ENCODE measurements at regions not wholly inside any gene's neighbourhood (a gene's known extent, or its start where the extent isn't known, plus 50 kb on each side); places are given as distances from the start of the nearest gene placed in this dataset.

DNA sequence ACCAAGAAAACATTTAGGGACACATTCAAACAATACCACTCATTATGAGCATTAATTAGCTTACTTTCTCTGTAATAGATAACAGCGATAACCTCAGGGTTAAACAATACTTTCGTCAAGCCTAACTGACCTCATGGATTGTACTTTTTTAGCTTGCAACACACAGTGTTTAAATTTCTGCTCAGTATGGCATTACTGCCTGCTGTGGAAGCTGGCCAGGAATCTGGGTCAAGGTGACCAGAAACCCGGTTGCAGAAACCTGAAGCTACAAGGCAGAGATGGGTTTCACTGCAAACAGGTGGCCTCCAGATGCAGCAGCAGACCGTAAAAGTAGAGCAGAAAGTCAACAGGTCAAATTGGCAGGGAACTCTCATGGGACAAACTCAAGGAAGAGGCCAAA, 123.8 kb upstream of the FHL2 start:
- no peak overlapping the region for H3K4ac ChIP-seq (replicated peaks; ENCODE audit: insufficient read length, low read depth, low read length)
- H4K20me1 ChIP-seq (replicated peaks in 1 of 2; ENCODE audit: control insufficient read depth in 1 of 2, insufficient read depth in 2 of 2, low read length in 2 of 2) = no peaks in the 10 kb centered on the region
- no peaks in the 10 kb centered on the region for H3K79me2 ChIP-seq (ENCODE audit: control insufficient read depth in 1 of 2, insufficient read depth in 2 of 2, low read length in 2 of 2)
- no peak overlapping the region for H2BK20ac ChIP-seq (ENCODE audit: low read length)
- H2AK5ac ChIP-seq (ENCODE audit: low read depth, low read length) = no peak overlapping the region
- H2BK120ac ChIP-seq (replicated peaks; ENCODE audit: low read depth, low read length) = no peak overlapping the region
- no peaks in the 10 kb centered on the region for H3K79me1 ChIP-seq (ENCODE audit: low read depth, low read length)
- no peak overlapping the region for H3K9ac ChIP-seq (replicated peaks in 1 of 4; ENCODE audit: extremely low read depth in 1 of 4, low read depth in 3 of 4, low read length in 3 of 4)
- WGBS, 2 experiments (ENCODE audit: extremely low coverage in 1 of 2, insufficient coverage in 1 of 2, insufficient read length in 1 of 2, insufficient replicate concordance in 2 of 2, low coverage in 1 of 2, low lambda C conversion rate in 2 of 2, missing lambda C conversion rate in 1 of 2) = 79% methylated on average over 4 of the region's 4 CpGs; no CpG with 5 or more reads in 1 of the 2 experiments
- H3K9me3 ChIP-seq (ENCODE audit: insufficient read depth in 2 of 2, low read depth in 1 of 2, low read length in 1 of 2) = no peaks in the 10 kb centered on the region
- no peak overlapping the region for H3K18ac ChIP-seq (ENCODE audit: extremely low read depth, low read length)
- H3K23ac ChIP-seq (ENCODE audit: insufficient read length) = no peak overlapping the region
- H3K14ac ChIP-seq (ENCODE audit: insufficient read length) = no peak overlapping the region
- no peak overlapping the region for H2BK12ac ChIP-seq (ENCODE audit: low read depth, low read length)
- H3K36me3 ChIP-seq (ENCODE audit: control insufficient read depth in 2 of 4, insufficient read depth in 4 of 4, low read length in 3 of 4) = no peaks in the 10 kb centered on the region
- no peak overlapping the region for H2BK5ac ChIP-seq (ENCODE audit: low read depth, low read length)
- no peak overlapping the region for H4K8ac ChIP-seq (ENCODE audit: extremely low read depth, insufficient read depth, low read length)
- ChIA-PET POLR2A (ENCODE audit: partially characterized antibody) (interaction anchor here (2.2 kb wide), 1 partner anchor 185 kb away, joined by 6 read pairs; the partner anchor contains the start of gene C2orf49), CTCF (ENCODE audit: partially characterized antibody) (interaction anchor here (0.6 to 11.2 kb wide), 14 partner anchors 16 to 447 kb away, joined by 3 to 122 read pairs (median 8); partner anchors contain the start of gene FHL2)
- H4K5ac ChIP-seq (ENCODE audit: insufficient read length, low read depth, low read length) = no peak overlapping the region
- H2BK15ac ChIP-seq (ENCODE audit: low read length) = no peak overlapping the region
- no peak overlapping the region for H3K4me2 ChIP-seq (ENCODE audit: insufficient read depth in 1 of 2, low read depth in 2 of 2, low read length in 2 of 2)
- H3K4me3 ChIP-seq (ENCODE audit: extremely low read depth in 1 of 4, insufficient read depth in 2 of 4, low read depth in 3 of 4, low read length in 4 of 4) = no peak overlapping the region
- no peak overlapping the region for H4K91ac ChIP-seq (replicated peaks; ENCODE audit: insufficient read length, low read length)
- no peaks in the 10 kb centered on the region; a peak in 1 of 7 replicates for H3K4me1 ChIP-seq (replicated peaks in 1 of 4; ENCODE audit: control insufficient read depth in 3 of 4, insufficient read depth in 4 of 4, low read length in 3 of 4)
- no peak overlapping the region for H3K27ac ChIP-seq (ENCODE audit: low read depth, low read length)
- DNase-seq (ENCODE audit: low read depth in 1 of 2, low spot score in 2 of 2) (no peak), FAIRE-seq (no peak)
- no peak overlapping the region for H3K56ac ChIP-seq (replicated peaks; ENCODE audit: insufficient read length, low read depth, low read length)
- H3K27me3 ChIP-seq (replicated peaks in 1 of 4; ENCODE audit: control insufficient read depth in 3 of 4, extremely low read depth in 1 of 4, insufficient read depth in 3 of 4, low read length in 3 of 4) = no peaks in the 10 kb centered on the region
- H3K23me2 ChIP-seq (ENCODE audit: low read depth, low read length) = no peaks in the 10 kb centered on the region
- H2AFZ ChIP-seq (ENCODE audit: low read length) = no peak overlapping the region
- TF ChIP-seq SRF (IDR thresholded peaks at IDR 0.05; ENCODE audit: low read depth, low read length) = no peak
- TF ChIP-seq BCL11A (IDR thresholded peaks at IDR 0.05; ENCODE audit: low read depth in 2 of 2, low read length in 2 of 2) = no peak
- no peak for TF ChIP-seq SIX5 (IDR thresholded peaks at IDR 0.05; ENCODE audit: low read depth, low read length)
- no peak for TF ChIP-seq CEBPB (IDR thresholded peaks at IDR 0.05; ENCODE audit: low read depth, low read length)
- TF ChIP-seq KDM4A (IDR thresholded peaks at IDR 0.05; ENCODE audit: low read depth, low read length, severe bottlenecking) = no peak
- no peak for TF ChIP-seq GABPA (IDR thresholded peaks at IDR 0.05; ENCODE audit: borderline replicate concordance, insufficient read depth, low read length)
- no peak for TF ChIP-seq HDAC2 (IDR thresholded peaks at IDR 0.05; ENCODE audit: borderline replicate concordance in 1 of 2, low read depth in 2 of 2, low read length in 2 of 2)
- no peak for TF ChIP-seq ZNF274 (IDR thresholded peaks at IDR 0.05; ENCODE audit: borderline replicate concordance, extremely low read depth, low read length)
- TF ChIP-seq CBX5 (IDR thresholded peaks at IDR 0.05; ENCODE audit: low read depth, low read length) = no peak
- no peak for TF ChIP-seq HDAC6 (IDR thresholded peaks at IDR 0.05; ENCODE audit: low read depth, low read length)
- no peak for TF ChIP-seq TBP (IDR thresholded peaks at IDR 0.05; ENCODE audit: low read depth, low read length)
- no peak for TF ChIP-seq SP4 (IDR thresholded peaks at IDR 0.05; ENCODE audit: low read length)
- TF ChIP-seq GTF2F1 (IDR thresholded peaks at IDR 0.05; ENCODE audit: borderline replicate concordance, low read depth, low read length) = no peak
- TF ChIP-seq RAD21 (IDR thresholded peaks at IDR 0.05 in 1 of 2, conservative IDR thresholded peaks at IDR 0.05 in 1 of 2; ENCODE audit: low read depth in 2 of 2, low read length in 2 of 2) = no peak
- TF ChIP-seq POU5F1 (IDR thresholded peaks at IDR 0.05; ENCODE audit: low read depth, low read length) = no peak
